Natural killer cell (primary cell): ENCODE measurements at regions not wholly inside any gene's neighbourhood (a gene's known extent, or its start where the extent isn't known, plus 50 kb on each side); places are given as distances from the start of the nearest gene placed in this dataset.

Experiments
- ATAC-seq, 3 donors: fragments of 150-1000 bp in 2 of 3; fragments of 200-7000 bp in 1 of 3; cut with Tn5 transposase; 1 replicate in 1 of 3; 2 replicates in 2 of 3; pipeline ENCODE4 v1.10.0; 2021; ENCODE audit warnings: mild to moderate bottlenecking in 2 of 3, moderate library complexity in 2 of 3
- DNase-seq, 2 donors: peaks; one replicate each; pipeline versions ENCODE4 v3.0.0 to v3.0.0-alpha.2; 2013 to 2021; ENCODE audit warnings: mixed read lengths in 1 of 2
- H3K27ac ChIP-seq: one replicate; pipeline ENCODE4 v1.5.1; 2013; ENCODE audit warnings: mild to moderate bottlenecking, low read length
- H3K27me3 ChIP-seq: one replicate; pipeline ENCODE4 v1.6.1; 2013; ENCODE audit warnings: low read length; ENCODE audit not compliant: control insufficient read depth, insufficient read depth
- H3K36me3 ChIP-seq: one replicate; pipeline ENCODE4 v1.6.1; 2013; ENCODE audit warnings: low read length; ENCODE audit not compliant: control insufficient read depth, insufficient read depth
- H3K4me1 ChIP-seq: one replicate; pipeline ENCODE4 v1.6.1; 2013; ENCODE audit warnings: low read length; ENCODE audit not compliant: control insufficient read depth, insufficient read depth
- H3K4me3 ChIP-seq: one replicate; pipeline ENCODE4 v1.5.1; 2013; ENCODE audit warnings: low read length
- H3K9me3 ChIP-seq: one replicate; pipeline ENCODE4 v1.6.1; 2013; ENCODE audit warnings: low read length; ENCODE audit not compliant: control insufficient read depth, insufficient read depth
- H3K27ac Mint-ChIP-seq, 2 donors: one replicate each; pipeline ENCODE4 v1.8.0; 2022; ENCODE audit warnings: mild to moderate bottlenecking in 2 of 2, mixed read lengths in 2 of 2, moderate library complexity in 1 of 2
- H3K27me3 Mint-ChIP-seq, 2 donors: one replicate each; pipeline ENCODE4 v1.8.0; 2022; ENCODE audit warnings: low read depth in 2 of 2, mixed read lengths in 2 of 2
- H3K36me3 Mint-ChIP-seq: one replicate; pipeline ENCODE4 v1.8.0; 2022; ENCODE audit warnings: mixed read lengths
- H3K4me1 Mint-ChIP-seq, 2 donors: one replicate each; pipeline ENCODE4 v1.8.0; 2022; ENCODE audit warnings: mixed read lengths in 2 of 2
- H3K4me3 Mint-ChIP-seq: one replicate; pipeline ENCODE4 v1.8.0; 2022; ENCODE audit warnings: mild to moderate bottlenecking, moderate library complexity, mixed read lengths
- H3K9me3 Mint-ChIP-seq, 2 donors: one replicate each; pipeline ENCODE4 v1.8.0; 2022; ENCODE audit warnings: mixed read lengths in 2 of 2
- WGBS: methylation state at CpG from one replicate; pipeline ENCODE4 v1.1.7; 2013; ENCODE audit warnings: missing lambda C conversion rate; ENCODE audit not compliant: insufficient coverage; 5-methylcytosine and 5-hydroxymethylcytosine counted together
- intact Hi-C: fragments of 100-400 bp; cut with micrococcal nuclease; formaldehyde crosslinking; loops from one replicate; pipeline ENCODE4 v1.14.2; 2022
- TF ChIP-seq, protein P1 (sequence below): fragments of 200-600 bp; IDR thresholded peaks from one replicate; pipeline ENCODE4 v1.8.0; 2022; ENCODE audit warnings: antibody characterized with exemption

DNA sequence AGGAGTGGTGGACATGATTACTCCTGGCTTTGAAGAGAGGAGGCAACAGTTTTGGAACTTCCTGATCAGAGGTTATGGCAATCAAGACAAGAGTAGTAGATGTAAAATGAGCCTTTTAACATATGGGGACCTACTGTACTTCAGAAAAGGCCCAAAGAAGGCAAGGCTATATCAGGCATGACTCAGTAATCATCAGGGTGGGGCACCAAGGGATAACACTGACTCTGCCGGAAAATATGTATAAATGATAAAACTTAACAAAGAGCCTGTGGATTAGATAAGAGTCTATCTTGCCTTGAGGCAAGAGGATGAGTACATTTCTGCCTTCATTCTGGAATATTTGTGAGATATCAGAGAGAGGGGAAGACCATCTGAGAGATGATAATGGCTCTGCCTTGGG is 1389.9 kb upstream of the MAP3K7 start:
- Mint-ChIP-seq H3K36me3 (no peaks in the 10 kb centered on the region), H3K27ac (no peak overlapping the region), H3K4me3 (no peak overlapping the region), H3K4me1 (no peaks in the 10 kb centered on the region), H3K9me3 (peaks cover 16 to 28% of the 10 kb centered on the region in 2 donors), H3K27me3 (no peaks in the 10 kb centered on the region)
- intact Hi-C loops, result no loop called here
- no peak for ATAC-seq
- WGBS, result 100% methylated on average over 1 of the region's 1 CpG
- no peaks in the 10 kb centered on the region for H3K4me1 ChIP-seq
- H3K4me3 ChIP-seq, result no peak overlapping the region
- no peak for DNase-seq
- no peaks in the 10 kb centered on the region for H3K36me3 ChIP-seq
- H3K27ac ChIP-seq, result no peak overlapping the region
- H3K9me3 ChIP-seq, result no peaks in the 10 kb centered on the region
- TF ChIP-seq, protein P1, sequence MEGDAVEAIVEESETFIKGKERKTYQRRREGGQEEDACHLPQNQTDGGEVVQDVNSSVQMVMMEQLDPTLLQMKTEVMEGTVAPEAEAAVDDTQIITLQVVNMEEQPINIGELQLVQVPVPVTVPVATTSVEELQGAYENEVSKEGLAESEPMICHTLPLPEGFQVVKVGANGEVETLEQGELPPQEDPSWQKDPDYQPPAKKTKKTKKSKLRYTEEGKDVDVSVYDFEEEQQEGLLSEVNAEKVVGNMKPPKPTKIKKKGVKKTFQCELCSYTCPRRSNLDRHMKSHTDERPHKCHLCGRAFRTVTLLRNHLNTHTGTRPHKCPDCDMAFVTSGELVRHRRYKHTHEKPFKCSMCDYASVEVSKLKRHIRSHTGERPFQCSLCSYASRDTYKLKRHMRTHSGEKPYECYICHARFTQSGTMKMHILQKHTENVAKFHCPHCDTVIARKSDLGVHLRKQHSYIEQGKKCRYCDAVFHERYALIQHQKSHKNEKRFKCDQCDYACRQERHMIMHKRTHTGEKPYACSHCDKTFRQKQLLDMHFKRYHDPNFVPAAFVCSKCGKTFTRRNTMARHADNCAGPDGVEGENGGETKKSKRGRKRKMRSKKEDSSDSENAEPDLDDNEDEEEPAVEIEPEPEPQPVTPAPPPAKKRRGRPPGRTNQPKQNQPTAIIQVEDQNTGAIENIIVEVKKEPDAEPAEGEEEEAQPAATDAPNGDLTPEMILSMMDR, result no peak
- H3K27me3 ChIP-seq, result no peaks in the 10 kb centered on the region

DNA sequence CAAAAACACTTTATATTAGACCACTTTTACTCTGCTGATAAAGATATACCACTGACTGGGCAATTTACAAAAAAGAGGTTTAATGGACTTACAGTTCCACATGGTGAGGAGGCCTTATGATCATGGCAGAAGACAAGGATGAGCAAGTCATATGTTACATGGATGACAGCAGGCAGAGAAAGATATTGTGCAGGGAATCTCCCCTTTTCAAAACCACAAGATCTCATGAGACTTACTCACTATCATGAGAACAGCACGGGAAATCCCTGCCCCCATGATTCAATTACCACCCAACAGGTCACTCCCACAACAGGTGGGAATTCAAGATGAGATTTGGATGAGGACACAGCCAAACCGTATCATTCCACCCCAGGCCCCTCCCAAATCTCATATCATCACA is 1383.8 kb upstream of the MAP3K7 start:
- H3K9me3 Mint-ChIP-seq, result peaks cover 12 to 20% of the 10 kb centered on the region in 2 donors
- no peaks in the 10 kb centered on the region for H3K27me3 ChIP-seq
- WGBS, result 64% methylated on average over 2 of the region's 2 CpGs
- ATAC-seq (no peak), DNase-seq (no peak)
- peaks cover 10% of the 10 kb centered on the region for H3K9me3 ChIP-seq
- no peaks in the 10 kb centered on the region for H3K4me1 Mint-ChIP-seq
- H3K36me3 ChIP-seq, result no peaks in the 10 kb centered on the region
- TF ChIP-seq, protein P1, result no peak
- H3K36me3 Mint-ChIP-seq, result no peaks in the 10 kb centered on the region
- H3K4me1 ChIP-seq, result no peaks in the 10 kb centered on the region
- no peaks in the 10 kb centered on the region for H3K27me3 Mint-ChIP-seq
- H3K4me3 ChIP-seq, result no peak overlapping the region
- H3K27ac ChIP-seq, result no peak overlapping the region
- no peak overlapping the region for H3K4me3 Mint-ChIP-seq
- H3K27ac Mint-ChIP-seq, result no peak overlapping the region
- intact Hi-C loops, result no loop called here

DNA sequence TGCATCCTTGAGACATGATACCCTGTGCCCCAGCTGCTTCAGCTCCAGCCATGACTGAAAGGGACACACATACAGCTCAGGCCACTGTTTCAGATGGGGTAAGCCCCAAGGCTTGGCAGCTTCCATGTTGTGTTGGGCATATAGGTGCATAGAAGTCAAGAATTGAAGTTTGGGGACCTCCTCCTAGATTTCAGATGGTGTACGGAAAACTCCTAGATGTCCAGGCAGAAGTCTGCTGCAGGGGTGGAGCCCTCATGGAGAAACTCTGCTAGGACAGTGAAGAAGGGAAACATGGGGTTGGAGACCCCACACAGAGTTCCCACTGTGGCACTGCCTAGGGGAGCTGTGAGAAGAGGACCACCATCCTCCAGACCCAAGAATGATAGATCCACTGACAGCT is 1379.0 kb upstream of the MAP3K7 start:
- H3K27ac ChIP-seq, result no peak overlapping the region
- ATAC-seq (no peak), DNase-seq (no peak)
- peaks cover 12 to 18% of the 10 kb centered on the region in 2 donors for H3K9me3 Mint-ChIP-seq
- H3K27me3 ChIP-seq, result no peaks in the 10 kb centered on the region
- no peaks in the 10 kb centered on the region for H3K4me1 Mint-ChIP-seq
- H3K36me3 Mint-ChIP-seq, result no peaks in the 10 kb centered on the region
- H3K27me3 Mint-ChIP-seq, result no peaks in the 10 kb centered on the region
- H3K4me3 ChIP-seq, result no peak overlapping the region
- 89% methylated on average over 1 of the region's 1 CpG for WGBS
- no peak overlapping the region for H3K27ac Mint-ChIP-seq
- H3K4me1 ChIP-seq, result no peaks in the 10 kb centered on the region
- H3K4me3 Mint-ChIP-seq, result no peak overlapping the region
- H3K9me3 ChIP-seq, result peaks cover 10% of the 10 kb centered on the region
- no peaks in the 10 kb centered on the region for H3K36me3 ChIP-seq
- intact Hi-C loops, result no loop called here
- TF ChIP-seq, protein P1, result no peak

DNA sequence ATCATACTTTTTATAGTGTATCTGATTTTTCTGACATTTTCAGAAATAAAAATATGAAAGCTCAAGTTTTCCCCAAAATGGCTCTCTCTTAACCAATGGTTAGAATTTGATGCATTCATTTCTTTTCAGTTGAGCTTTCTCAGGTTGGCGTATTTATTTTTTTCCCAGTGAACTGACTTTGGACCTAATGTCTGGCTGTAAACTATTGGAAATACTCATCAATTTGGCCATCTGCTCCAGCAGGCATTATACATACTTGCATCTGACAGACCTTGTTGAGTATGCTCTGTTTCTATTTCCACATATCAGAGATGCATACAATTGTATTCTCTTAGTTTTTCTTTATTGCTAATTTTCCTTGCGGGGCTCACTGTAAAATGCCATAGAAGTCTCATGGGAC is 1374.8 kb upstream of the MAP3K7 start:
- no peak for ATAC-seq
- no peaks in the 10 kb centered on the region for H3K36me3 Mint-ChIP-seq
- no peaks in the 10 kb centered on the region for H3K27me3 Mint-ChIP-seq
- TF ChIP-seq, protein P1, result no peak
- H3K27ac Mint-ChIP-seq, result no peak overlapping the region
- no peak for DNase-seq
- peaks cover 15 to 18% of the 10 kb centered on the region in 2 donors for H3K9me3 Mint-ChIP-seq
- H3K27ac ChIP-seq, result no peak overlapping the region
- WGBS, result 95% methylated on average over 1 of the region's 2 CpGs
- intact Hi-C loops, result no loop called here
- H3K4me1 ChIP-seq, result no peaks in the 10 kb centered on the region
- H3K4me1 Mint-ChIP-seq, result no peaks in the 10 kb centered on the region
- peaks cover 10% of the 10 kb centered on the region for H3K9me3 ChIP-seq
- no peaks in the 10 kb centered on the region for H3K36me3 ChIP-seq
- H3K27me3 ChIP-seq, result no peaks in the 10 kb centered on the region
- H3K4me3 ChIP-seq, result no peak overlapping the region
- no peak overlapping the region for H3K4me3 Mint-ChIP-seq
